GM12878 (cell line): ENCODE measurements at regions not wholly inside any gene's neighbourhood (a gene's known extent, or its start where the extent isn't known, plus 50 kb on each side); places are given as distances from the start of the nearest gene placed in this dataset.

ENCODE experiments used
- ATAC-seq: fragments of 200-7000 bp; cut with Tn5 transposase; 3 replicates; pipeline ENCODE4 v1.9.1; 2020; ENCODE audit warnings: mild to moderate bottlenecking, moderate library complexity
- BruUV-seq: library from RNA; stranded (reverse); fragments of 400-500 nt; replicated peaks from 2 replicates; lab custom pipeline; 2021; lab: Mats Ljungman, UMichigan
- CTCF ChIA-PET: fragments of 300-600 bp; sonication (Branson Sonifier 250); formaldehyde crosslinking; extraction: SDS; loops from one replicate; lab custom pipeline; 2021; ENCODE audit warnings: inconsistent platforms; lab: Yijun Ruan, JAX
- POLR2A ChIA-PET: fragments of 350-600 bp; formaldehyde crosslinking; extraction: SDS; loops from one replicate; lab custom pipeline; 2021; ENCODE audit warnings: inconsistent platforms; lab: Charles Lee
- RAD21 ChIA-PET: fragments of 300-600 bp; sonication (Branson Sonifier 250); formaldehyde crosslinking; loops from one replicate; lab custom pipeline; 2023; ENCODE audit warnings: antibody characterized with exemption; ENCODE audit not compliant: unreplicated experiment; lab: Charles Lee
- SMC1A ChIA-PET: fragments of 300-600 bp; sonication (Branson Sonifier 250); formaldehyde crosslinking; loops from one replicate; lab custom pipeline; 2023; ENCODE audit not compliant: unreplicated experiment, uncharacterized antibody; lab: Charles Lee
- DNase-seq: peaks from one replicate; pipeline ENCODE4 v3.0.0-alpha.2; 2011; ENCODE audit warnings: low read depth, low spot score
- FAIRE-seq: peaks from 3 replicates; lab custom pipeline; 2011; peaks lifted over from hg19 to GRCh38; lab: Jason Lieb, UNC
- H2AFZ ChIP-seq: 2 replicates; pipeline ENCODE4 v1.6.0; 2011; ENCODE audit warnings: low read depth, low read length, control low read depth; ENCODE audit not compliant: control insufficient read depth
- H3K27ac ChIP-seq: 2 replicates; pipeline ENCODE4 v1.5.1; 2011; ENCODE audit warnings: control low read depth; ENCODE audit not compliant: control insufficient read depth, insufficient read depth
- H3K27me3 ChIP-seq, 2 experiments: replicated peaks in 1 of 2; 2 replicates each; pipeline versions ENCODE4 v1.6.0 to v1.6.1; 2011; ENCODE audit warnings: low read length in 1 of 2; ENCODE audit not compliant: control insufficient read depth in 2 of 2, insufficient read depth in 2 of 2
- H3K36me3 ChIP-seq, 2 experiments: 2 replicates each; pipeline ENCODE4 v1.5.1; 2011; ENCODE audit warnings: low read length in 1 of 2; ENCODE audit not compliant: control insufficient read depth in 2 of 2, insufficient read depth in 2 of 2
- H3K4me1 ChIP-seq: 2 replicates; pipeline ENCODE4 v1.6.1; 2011; ENCODE audit warnings: mild to moderate bottlenecking, low read length, moderate library complexity, mixed read lengths; ENCODE audit not compliant: control insufficient read depth, insufficient read depth
- H3K4me2 ChIP-seq: 2 replicates; pipeline ENCODE4 v1.6.0; 2011; ENCODE audit warnings: control low read depth; ENCODE audit not compliant: control insufficient read depth, insufficient read depth
- H3K4me3 ChIP-seq: fragments of 200-600 bp; sonication (generic); 2 replicates; pipeline ENCODE4 v1.5.1; 2016
- H3K79me2 ChIP-seq: 2 replicates; pipeline ENCODE4 v1.6.0; 2011; ENCODE audit warnings: low read length; ENCODE audit not compliant: control insufficient read depth, insufficient read depth
- H3K9ac ChIP-seq: 2 replicates; pipeline ENCODE4 v1.8.0; 2011; ENCODE audit warnings: low read length, control low read depth, mixed read lengths; ENCODE audit not compliant: control insufficient read depth, insufficient read depth
- H3K9me3 ChIP-seq: replicated peaks from 3 replicates; pipeline ENCODE4 v1.5.1; 2011; ENCODE audit warnings: mild to moderate bottlenecking, low read length; ENCODE audit not compliant: control insufficient read depth, insufficient read depth
- H4K20me1 ChIP-seq: 2 replicates; pipeline ENCODE4 v1.6.0; 2011; ENCODE audit not compliant: control insufficient read depth, insufficient read depth
- BMI1 ChIP-seq: fragments of 450-650 bp; IDR thresholded peaks from 2 replicates; pipeline ENCODE4 v1.6.1; 2016; ENCODE audit warnings: mild to moderate bottlenecking, moderate library complexity, borderline replicate concordance
- CBX5 ChIP-seq: sonication (generic); IDR thresholded peaks from 2 replicates; pipeline ENCODE4 v1.6.1; 2016; ENCODE audit warnings: low read depth, moderate library complexity, mild to moderate bottlenecking, inconsistent platforms
- FOXK2 ChIP-seq: fragments of 450-650 bp; IDR thresholded peaks from 2 replicates; pipeline ENCODE4 v1.6.1; 2017; ENCODE audit warnings: mild to moderate bottlenecking, moderate library complexity
- IKZF1 ChIP-seq: fragments of 450-650 bp; conservative IDR thresholded peaks from 2 replicates; pipeline ENCODE4 v1.6.1; 2017; ENCODE audit warnings: antibody characterized with exemption, mild to moderate bottlenecking
- NFXL1 ChIP-seq: fragments of 450-650 bp; IDR thresholded peaks from 2 replicates; pipeline ENCODE4 v1.6.1; 2017; ENCODE audit warnings: antibody characterized with exemption, mild to moderate bottlenecking, borderline replicate concordance
- RUNX3 ChIP-seq: IDR thresholded peaks from 2 replicates; pipeline ENCODE4 v1.6.1; 2012; ENCODE audit warnings: low read length, inconsistent platforms
- SMAD5 ChIP-seq: IDR thresholded peaks from 2 replicates; pipeline ENCODE4 v1.6.1; 2016; ENCODE audit warnings: antibody characterized with exemption, low read depth
- WGBS: methylation state at CpG from one replicate; pipeline ENCODE4 v1.1.6; 2016; ENCODE audit warnings: low lambda C conversion rate; ENCODE audit not compliant: insufficient replicate concordance, insufficient coverage; ENCODE audit errors: missing lambda C conversion rate; 5-methylcytosine and 5-hydroxymethylcytosine counted together
- in situ Hi-C: fragments of 300-500 bp; cut with MboI; formaldehyde crosslinking; loops from 9 replicates; pipeline ENCODE4 v1.14.3; 2018; ENCODE audit warnings: mixed read lengths
- intact Hi-C: fragments of 100-400 bp; cut with micrococcal nuclease; formaldehyde crosslinking; loops from one replicate; pipeline ENCODE4 v1.14.2; 2022; ENCODE audit not compliant: unreplicated experiment
- TF ChIP-seq, protein P1 (sequence below): fragments of 450-650 bp; IDR thresholded peaks from 2 replicates; pipeline ENCODE4 v1.6.1; 2017; ENCODE audit warnings: mild to moderate bottlenecking, low read depth, inconsistent platforms; ENCODE audit not compliant: poor library complexity, severe bottlenecking
- TF ChIP-seq, protein P2 (sequence below): IDR thresholded peaks from 2 replicates; pipeline ENCODE4 v1.6.1; 2012; ENCODE audit warnings: mild to moderate bottlenecking, low read depth, low read length

DNA sequence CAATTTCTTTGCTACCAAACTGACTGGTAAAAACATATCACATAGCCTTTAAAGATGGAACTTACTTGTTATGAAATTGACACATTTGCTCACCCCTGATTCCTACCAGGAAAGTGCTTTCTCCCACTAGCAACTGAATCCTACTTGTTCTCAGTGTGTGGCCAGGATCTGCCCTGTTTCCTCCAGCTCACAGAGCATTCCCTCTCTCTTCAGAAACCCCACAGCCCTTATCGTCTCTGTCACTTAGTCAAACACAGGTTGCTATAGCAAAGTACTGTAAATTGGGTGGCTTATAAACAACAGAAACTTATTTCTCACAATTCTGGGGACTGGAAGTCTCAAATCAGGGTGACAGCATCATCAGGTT lies 265.2 kb upstream of the BOD1L1 start:
- Histone ChIP-seq H3K4me2 (no peak overlapping the region), H3K9ac (no peak overlapping the region), H2AFZ (no peak overlapping the region), H3K9me3 (no peaks in the 10 kb centered on the region), H3K36me3 (no peaks in the 10 kb centered on the region), H3K4me3 (no peak overlapping the region), H3K27me3 (no peaks in the 10 kb centered on the region), H4K20me1 (no peaks in the 10 kb centered on the region), H3K79me2 (no peaks in the 10 kb centered on the region), H3K27ac (no peak overlapping the region), H3K4me1 (no peaks in the 10 kb centered on the region)
- intact Hi-C loops (no loop called here), in situ Hi-C loops (no loop called here)
- TF ChIP-seq RUNX3 (no peak), FOXK2 (no peak), BMI1 (no peak), IKZF1 (no peak), CBX5 (no peak), NFXL1 (no peak), SMAD5 (no peak)
- TF ChIP-seq, protein P1, sequence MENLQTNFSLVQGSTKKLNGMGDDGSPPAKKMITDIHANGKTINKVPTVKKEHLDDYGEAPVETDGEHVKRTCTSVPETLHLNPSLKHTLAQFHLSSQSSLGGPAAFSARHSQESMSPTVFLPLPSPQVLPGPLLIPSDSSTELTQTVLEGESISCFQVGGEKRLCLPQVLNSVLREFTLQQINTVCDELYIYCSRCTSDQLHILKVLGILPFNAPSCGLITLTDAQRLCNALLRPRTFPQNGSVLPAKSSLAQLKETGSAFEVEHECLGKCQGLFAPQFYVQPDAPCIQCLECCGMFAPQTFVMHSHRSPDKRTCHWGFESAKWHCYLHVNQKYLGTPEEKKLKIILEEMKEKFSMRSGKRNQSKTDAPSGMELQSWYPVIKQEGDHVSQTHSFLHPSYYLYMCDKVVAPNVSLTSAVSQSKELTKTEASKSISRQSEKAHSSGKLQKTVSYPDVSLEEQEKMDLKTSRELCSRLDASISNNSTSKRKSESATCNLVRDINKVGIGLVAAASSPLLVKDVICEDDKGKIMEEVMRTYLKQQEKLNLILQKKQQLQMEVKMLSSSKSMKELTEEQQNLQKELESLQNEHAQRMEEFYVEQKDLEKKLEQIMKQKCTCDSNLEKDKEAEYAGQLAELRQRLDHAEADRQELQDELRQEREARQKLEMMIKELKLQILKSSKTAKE: no peak
- TF ChIP-seq, protein P2, sequence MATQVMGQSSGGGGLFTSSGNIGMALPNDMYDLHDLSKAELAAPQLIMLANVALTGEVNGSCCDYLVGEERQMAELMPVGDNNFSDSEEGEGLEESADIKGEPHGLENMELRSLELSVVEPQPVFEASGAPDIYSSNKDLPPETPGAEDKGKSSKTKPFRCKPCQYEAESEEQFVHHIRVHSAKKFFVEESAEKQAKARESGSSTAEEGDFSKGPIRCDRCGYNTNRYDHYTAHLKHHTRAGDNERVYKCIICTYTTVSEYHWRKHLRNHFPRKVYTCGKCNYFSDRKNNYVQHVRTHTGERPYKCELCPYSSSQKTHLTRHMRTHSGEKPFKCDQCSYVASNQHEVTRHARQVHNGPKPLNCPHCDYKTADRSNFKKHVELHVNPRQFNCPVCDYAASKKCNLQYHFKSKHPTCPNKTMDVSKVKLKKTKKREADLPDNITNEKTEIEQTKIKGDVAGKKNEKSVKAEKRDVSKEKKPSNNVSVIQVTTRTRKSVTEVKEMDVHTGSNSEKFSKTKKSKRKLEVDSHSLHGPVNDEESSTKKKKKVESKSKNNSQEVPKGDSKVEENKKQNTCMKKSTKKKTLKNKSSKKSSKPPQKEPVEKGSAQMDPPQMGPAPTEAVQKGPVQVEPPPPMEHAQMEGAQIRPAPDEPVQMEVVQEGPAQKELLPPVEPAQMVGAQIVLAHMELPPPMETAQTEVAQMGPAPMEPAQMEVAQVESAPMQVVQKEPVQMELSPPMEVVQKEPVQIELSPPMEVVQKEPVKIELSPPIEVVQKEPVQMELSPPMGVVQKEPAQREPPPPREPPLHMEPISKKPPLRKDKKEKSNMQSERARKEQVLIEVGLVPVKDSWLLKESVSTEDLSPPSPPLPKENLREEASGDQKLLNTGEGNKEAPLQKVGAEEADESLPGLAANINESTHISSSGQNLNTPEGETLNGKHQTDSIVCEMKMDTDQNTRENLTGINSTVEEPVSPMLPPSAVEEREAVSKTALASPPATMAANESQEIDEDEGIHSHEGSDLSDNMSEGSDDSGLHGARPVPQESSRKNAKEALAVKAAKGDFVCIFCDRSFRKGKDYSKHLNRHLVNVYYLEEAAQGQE: no peak
- no peak for FAIRE-seq
- SMC1A ChIA-PET: interaction anchor here (0.5 kb wide), 1 partner anchor 1132 kb away, joined by 3 read pairs; no protein-coding TSS in a partner anchor
- WGBS: 0% methylated on average over 1 of the region's 1 CpG
- no TSS peak for BruUV-seq
- POLR2A ChIA-PET: no interaction called here
- RAD21 ChIA-PET: no interaction called here
- CTCF ChIA-PET: no interaction called here
- ATAC-seq: no peak
- DNase-seq: no peak
